Spinal cord (tissue), 9 donors: ENCODE measurements at regions not wholly inside any gene's neighbourhood (a gene's known extent, or its start where the extent isn't known, plus 50 kb on each side); places are given as distances from the start of the nearest gene placed in this dataset.

ENCODE experiments used
- DNase-seq, 6 donors: peaks; one replicate each; pipeline versions ENCODE4 v3.0.0 to v3.0.0-alpha.2; 2013 to 2015; ENCODE audit warnings: low spot score in 6 of 6, low read depth in 4 of 6
- H3K27ac ChIP-seq: one replicate; pipeline ENCODE4 v1.5.1; 2013; ENCODE audit warnings: low read depth, low read length, control low read depth
- H3K27me3 ChIP-seq: one replicate; pipeline ENCODE4 v1.6.1; 2013; ENCODE audit warnings: low read length; ENCODE audit not compliant: control insufficient read depth, insufficient read depth
- H3K36me3 ChIP-seq: one replicate; pipeline ENCODE4 v1.6.1; 2013; ENCODE audit warnings: low read length; ENCODE audit not compliant: control insufficient read depth, insufficient read depth
- H3K4me1 ChIP-seq: one replicate; pipeline ENCODE4 v1.6.1; 2013; ENCODE audit warnings: low read length; ENCODE audit not compliant: control insufficient read depth, insufficient read depth
- H3K4me3 ChIP-seq: one replicate; pipeline ENCODE4 v1.5.1; 2013; ENCODE audit warnings: low read depth, low read length, control low read depth
- H3K9me3 ChIP-seq: one replicate; pipeline ENCODE4 v1.6.1; 2013; ENCODE audit warnings: low read length; ENCODE audit not compliant: control insufficient read depth, insufficient read depth
- WGBS: methylation state at CpG from one replicate; pipeline ENCODE4 v1.1.5; 2013; ENCODE audit warnings: missing lambda C conversion rate; ENCODE audit not compliant: insufficient coverage; 5-methylcytosine and 5-hydroxymethylcytosine counted together
- donor health status: healthy.

DNA sequence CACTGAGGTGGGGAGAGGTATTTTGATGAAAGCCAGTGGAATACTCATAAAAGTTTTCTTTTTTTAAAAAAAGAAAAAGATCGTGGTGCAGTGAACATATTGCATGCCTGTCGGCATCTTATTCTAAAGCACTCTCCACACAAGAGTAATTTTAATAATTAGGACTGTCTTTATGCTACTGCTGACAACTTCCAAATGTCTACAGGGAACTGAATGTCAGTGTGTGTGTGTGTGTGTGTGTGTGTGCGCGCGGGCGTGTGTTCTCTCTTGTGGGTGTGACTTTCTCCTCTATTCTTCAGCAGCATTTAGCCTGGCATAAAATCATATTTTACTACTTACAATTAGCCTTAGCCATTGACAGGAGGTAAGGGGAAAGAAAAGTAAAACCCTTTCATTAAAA, 268.5 kb downstream of the C3orf38 start:
- WGBS = no CpG with 5 or more reads among the region's 6 CpGs
- DNase-seq = peak in 2 of 6 donors; percentile 8 to 55
- Histone ChIP-seq H3K36me3 (no peaks in the 10 kb centered on the region), H3K4me1 (no peaks in the 10 kb centered on the region), H3K9me3 (no peaks in the 10 kb centered on the region), H3K27ac (no peak overlapping the region), H3K27me3 (no peaks in the 10 kb centered on the region), H3K4me3 (no peak overlapping the region)

DNA sequence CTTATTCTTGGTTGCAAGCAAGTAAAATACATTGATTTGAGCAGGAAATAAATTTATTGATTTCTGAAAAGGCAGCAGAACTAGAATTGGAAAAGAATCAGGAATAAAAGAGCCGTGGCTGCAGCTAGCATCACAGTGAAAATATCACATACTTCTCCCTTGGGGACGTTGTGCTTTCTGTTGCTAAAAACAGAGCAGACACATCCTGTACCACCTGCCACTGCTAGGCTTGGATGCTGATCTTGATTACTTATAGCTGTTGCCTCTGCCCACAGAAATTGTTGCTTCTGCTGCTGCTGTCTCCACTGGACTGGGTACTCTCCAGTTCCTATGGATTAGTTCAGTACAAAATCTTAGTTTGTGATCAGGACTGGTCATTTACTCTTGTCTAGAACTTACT, 283.8 kb downstream of the C3orf38 start:
- Histone ChIP-seq H3K27me3 (no peaks in the 10 kb centered on the region), H3K4me3 (no peak overlapping the region), H3K9me3 (no peaks in the 10 kb centered on the region), H3K36me3 (no peaks in the 10 kb centered on the region), H3K4me1 (no peaks in the 10 kb centered on the region), H3K27ac (no peak overlapping the region)
- DNase-seq = peak in 2 of 6 donors; percentile 46 to 53
- WGBS = 55% methylated on average over 2 of the region's 2 CpGs

- Histone ChIP-seq H3K9me3 (no peaks in the 10 kb centered on the region), H3K27me3 (no peaks in the 10 kb centered on the region), H3K4me1 (no peaks in the 10 kb centered on the region), H3K4me3 (no peak overlapping the region), H3K27ac (no peak overlapping the region), H3K36me3 (no peaks in the 10 kb centered on the region)
- DNase-seq = no peak
- WGBS = no CpG with 5 or more reads among the region's 2 CpGs
These were observed 284.2 kb downstream of the C3orf38 start for GRCh38 chr3:88434001-88434400.

DNA sequence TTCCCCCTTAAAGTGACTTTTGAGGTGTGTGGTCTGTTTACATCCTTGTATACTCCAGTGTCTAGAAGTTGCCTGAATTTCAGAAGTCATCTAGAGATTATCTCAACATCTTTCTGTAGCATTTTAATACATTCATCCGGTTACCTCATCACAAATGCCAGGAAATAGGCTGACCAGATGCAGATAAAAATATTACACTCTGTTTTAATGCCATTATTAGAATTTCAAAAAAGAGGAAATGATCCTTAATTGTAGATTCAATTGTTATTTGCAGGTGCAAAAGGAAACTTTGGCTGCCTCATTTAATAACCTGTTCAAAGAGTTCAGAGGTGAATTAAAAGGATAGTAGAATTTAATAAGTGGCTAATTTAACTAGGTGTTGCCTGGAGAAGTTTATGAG, 290.9 kb downstream of the C3orf38 start:
- Histone ChIP-seq H3K4me1 (no peaks in the 10 kb centered on the region), H3K9me3 (no peaks in the 10 kb centered on the region), H3K27ac (no peak overlapping the region), H3K4me3 (no peak overlapping the region), H3K36me3 (no peaks in the 10 kb centered on the region), H3K27me3 (no peaks in the 10 kb centered on the region)
- no peak for DNase-seq
- WGBS = no CpG with 5 or more reads among the region's 1 CpG

- H3K27me3 ChIP-seq = no peaks in the 10 kb centered on the region
- no peak overlapping the region for H3K27ac ChIP-seq
- no peak for DNase-seq
- no peak overlapping the region for H3K4me3 ChIP-seq
- no peaks in the 10 kb centered on the region for H3K9me3 ChIP-seq
- H3K36me3 ChIP-seq = no peaks in the 10 kb centered on the region
- WGBS = 85% methylated on average over 1 of the region's 1 CpG
- no peaks in the 10 kb centered on the region for H3K4me1 ChIP-seq
These were observed 293.3 kb downstream of the C3orf38 start for GRCh38 chr3:88443066-88443465.

- Histone ChIP-seq H3K27me3 (no peaks in the 10 kb centered on the region), H3K36me3 (no peaks in the 10 kb centered on the region), H3K4me1 (no peaks in the 10 kb centered on the region), H3K27ac (no peak overlapping the region), H3K9me3 (no peaks in the 10 kb centered on the region), H3K4me3 (no peak overlapping the region)
- DNase-seq = no peak
- WGBS = no CpG with 5 or more reads among the region's 1 CpG
These were observed 294.5 kb downstream of the C3orf38 start for GRCh38 chr3:88444251-88444650.

GRCh38 chr3:88452228-88452627, 302.5 kb downstream of the C3orf38 start:
- Histone ChIP-seq H3K27ac (no peak overlapping the region), H3K27me3 (no peaks in the 10 kb centered on the region), H3K9me3 (no peaks in the 10 kb centered on the region), H3K36me3 (no peaks in the 10 kb centered on the region), H3K4me3 (no peak overlapping the region), H3K4me1 (no peaks in the 10 kb centered on the region)
- no peak for DNase-seq
- 100% methylated on average over 1 of the region's 4 CpGs for WGBS

DNA sequence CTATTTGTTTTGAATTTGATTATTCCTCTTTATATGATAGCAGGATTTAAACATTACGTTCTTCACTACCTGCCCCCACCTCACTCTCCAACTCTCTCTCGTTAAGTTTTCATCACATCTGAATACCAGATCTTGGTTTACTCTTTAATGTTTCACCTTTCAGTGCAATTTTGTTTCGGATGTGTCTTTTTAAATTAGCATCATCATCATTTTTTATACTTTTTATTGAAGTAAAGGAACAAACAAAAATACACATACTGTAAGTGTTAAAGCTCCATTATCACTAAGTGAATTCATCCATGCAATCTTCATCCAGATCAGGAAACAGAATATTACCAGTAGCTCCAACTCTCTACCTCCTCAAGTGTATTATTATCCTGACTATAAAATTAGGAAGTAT, 310.6 kb downstream of the C3orf38 start:
- Histone ChIP-seq H3K27me3 (no peaks in the 10 kb centered on the region), H3K4me3 (no peak overlapping the region), H3K4me1 (no peaks in the 10 kb centered on the region), H3K36me3 (no peaks in the 10 kb centered on the region), H3K27ac (no peak overlapping the region), H3K9me3 (no peaks in the 10 kb centered on the region)
- DNase-seq = no peak
- WGBS = no CpG with 5 or more reads among the region's 3 CpGs

GRCh38 chr3:88462230-88462629, 312.5 kb downstream of the C3orf38 start:
- DNase-seq = no peak
- Histone ChIP-seq H3K27me3 (no peaks in the 10 kb centered on the region), H3K27ac (no peak overlapping the region), H3K4me3 (no peak overlapping the region), H3K36me3 (no peaks in the 10 kb centered on the region), H3K9me3 (no peaks in the 10 kb centered on the region), H3K4me1 (no peaks in the 10 kb centered on the region)

DNA sequence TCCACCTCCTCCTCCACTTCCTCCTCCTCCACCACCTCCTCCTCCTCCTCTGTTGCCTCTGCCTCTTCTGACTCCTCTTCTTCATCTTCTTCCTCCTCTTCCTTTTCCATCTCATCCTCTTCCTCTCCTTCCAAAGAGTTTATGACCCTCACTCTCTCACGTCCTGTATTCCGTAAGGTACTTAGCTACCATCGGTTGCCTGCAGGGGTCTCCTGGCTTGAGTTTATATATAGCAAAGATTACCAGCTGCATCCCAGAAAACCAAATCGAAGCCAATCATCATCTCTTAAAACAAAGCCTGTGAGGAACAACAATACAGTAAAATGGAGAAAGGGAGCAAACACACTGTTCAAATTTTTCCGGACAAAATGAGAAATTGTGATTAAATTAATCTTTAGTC, 317.4 kb downstream of the C3orf38 start:
- Histone ChIP-seq H3K27ac (no peak overlapping the region), H3K4me1 (no peaks in the 10 kb centered on the region), H3K27me3 (no peaks in the 10 kb centered on the region), H3K4me3 (no peak overlapping the region), H3K36me3 (no peaks in the 10 kb centered on the region), H3K9me3 (no peaks in the 10 kb centered on the region)
- WGBS = no CpG with 5 or more reads among the region's 5 CpGs
- no peak for DNase-seq
